ENCODE measurements at regions not wholly inside any gene's neighbourhood (a gene's known extent, or its start where the extent isn't known, plus 50 kb on each side); places are given as distances from the start of the nearest gene placed in this dataset.

- no peak for DNase-seq
- no peak for TF ChIP-seq CTCF (IDR thresholded peaks at IDR 0.05)
- Mint-ChIP-seq H3K4me1 (peaks cover 38% of the 10 kb centered on the region), H3K36me3 (ENCODE audit: low read depth) (no peaks in the 10 kb centered on the region), H3K9me3 (no peaks in the 10 kb centered on the region), H3K27me3 (ENCODE audit: low read depth, poor library complexity) (peaks cover 9% of the 10 kb centered on the region), H3K4me3 (no peak overlapping the region), H3K27ac (no peak overlapping the region)
Measured at GRCh38 chr21:15204970-15205286, 140.1 kb upstream of the NRIP1 start.

- Mint-ChIP-seq H3K36me3 (ENCODE audit: low read depth) (no peaks in the 10 kb centered on the region), H3K27ac (no peak overlapping the region), H3K4me1 (peaks cover 51% of the 10 kb centered on the region), H3K9me3 (no peaks in the 10 kb centered on the region), H3K27me3 (ENCODE audit: low read depth, poor library complexity) (peaks cover 10% of the 10 kb centered on the region), H3K4me3 (no peak overlapping the region)
- no peak for TF ChIP-seq CTCF (IDR thresholded peaks at IDR 0.05)
- no peak for DNase-seq
Measured at GRCh38 chr21:15206514-15206913, 141.7 kb upstream of the NRIP1 start.

GRCh38 chr21:15207231-15207630 is 142.4 kb upstream of the NRIP1 start:
- no peak for DNase-seq
- H3K27me3 Mint-ChIP-seq (ENCODE audit: low read depth, poor library complexity): peaks cover 10% of the 10 kb centered on the region
- H3K4me1 Mint-ChIP-seq: peaks cover 55% of the 10 kb centered on the region
- H3K36me3 Mint-ChIP-seq (ENCODE audit: low read depth): no peaks in the 10 kb centered on the region
- no peak for TF ChIP-seq CTCF (IDR thresholded peaks at IDR 0.05)
- H3K27ac Mint-ChIP-seq: no peak overlapping the region
- no peak overlapping the region for H3K4me3 Mint-ChIP-seq
- no peaks in the 10 kb centered on the region for H3K9me3 Mint-ChIP-seq

- Mint-ChIP-seq H3K9me3 (no peaks in the 10 kb centered on the region), H3K27ac (no peak overlapping the region), H3K27me3 (ENCODE audit: low read depth, poor library complexity) (peaks cover 10% of the 10 kb centered on the region), H3K4me3 (no peak overlapping the region), H3K36me3 (ENCODE audit: low read depth) (no peaks in the 10 kb centered on the region), H3K4me1 (peaks cover 55% of the 10 kb centered on the region)
- no peak for TF ChIP-seq CTCF (IDR thresholded peaks at IDR 0.05)
- no peak for DNase-seq
Measured at GRCh38 chr21:15207635-15208370, 143.0 kb upstream of the NRIP1 start.

- no peaks in the 10 kb centered on the region for H3K9me3 Mint-ChIP-seq
- no peak overlapping the region for H3K4me3 Mint-ChIP-seq
- no peaks in the 10 kb centered on the region for H3K36me3 Mint-ChIP-seq (ENCODE audit: low read depth)
- no peak overlapping the region for H3K27ac Mint-ChIP-seq
- peaks cover 48% of the 10 kb centered on the region for H3K4me1 Mint-ChIP-seq
- H3K27me3 Mint-ChIP-seq (ENCODE audit: low read depth, poor library complexity): peaks cover 10% of the 10 kb centered on the region
- TF ChIP-seq CTCF (IDR thresholded peaks at IDR 0.05): no peak
- no peak for DNase-seq
Measured at GRCh38 chr21:15208786-15209185, 144.0 kb upstream of the NRIP1 start.

GRCh38 chr21:15209224-15209623 is 144.4 kb upstream of the NRIP1 start:
- no peaks in the 10 kb centered on the region for H3K36me3 Mint-ChIP-seq (ENCODE audit: low read depth)
- peaks cover 10% of the 10 kb centered on the region for H3K27me3 Mint-ChIP-seq (ENCODE audit: low read depth, poor library complexity)
- no peaks in the 10 kb centered on the region for H3K9me3 Mint-ChIP-seq
- no peak for TF ChIP-seq CTCF (IDR thresholded peaks at IDR 0.05)
- DNase-seq: no peak
- no peak overlapping the region for H3K4me3 Mint-ChIP-seq
- H3K4me1 Mint-ChIP-seq: peaks cover 44% of the 10 kb centered on the region
- peak overlapping the region; percentile 19 for H3K27ac Mint-ChIP-seq

Data from nephron progenitor cell (in vitro differentiated cells).